K562 (cell line): ENCODE measurements at regions not wholly inside any gene's neighbourhood (a gene's known extent, or its start where the extent isn't known, plus 50 kb on each side); places are given as distances from the start of the nearest gene placed in this dataset.

Source experiments
- ATAC-seq: fragments of 200-7000 bp; cut with Tn5 transposase; 3 replicates; pipeline ENCODE4 v1.9.1; 2020; ENCODE audit warnings: moderate library complexity
- BruUV-seq: library from RNA; stranded (reverse); fragments of 400-500 nt; replicated peaks from 2 replicates; lab custom pipeline; 2021; lab: Mats Ljungman, UMichigan
- CTCF ChIA-PET: fragments of 300-600 bp; formaldehyde crosslinking; extraction: SDS; loops from one replicate; lab custom pipeline; 2021; ENCODE audit warnings: low intra/inter-chr PET ratio; lab: Yijun Ruan, JAX
- POLR2A ChIA-PET: fragments of 300-600, 350-650 bp; sonication (Branson Sonifier 250); formaldehyde crosslinking; extraction: SDS; loops from one replicate; lab custom pipeline; 2021; ENCODE audit warnings: antibody characterized with exemption, inconsistent platforms; lab: Yijun Ruan, JAX
- DNase-seq, 4 experiments: peaks; one replicate each; pipeline versions ENCODE4 v3.0.0 to v3.0.0-alpha.2; 2011 to 2018; ENCODE audit warnings: low spot score in 3 of 4, mixed read lengths in 3 of 4; ENCODE audit errors: extremely low read depth in 1 of 4
- FAIRE-seq: peaks from 2 replicates; lab custom pipeline; 2011; peaks lifted over from hg19 to GRCh38; lab: Jason Lieb, UNC
- H2AFZ ChIP-seq: 2 replicates; pipeline ENCODE4 v1.6.0; 2011; ENCODE audit warnings: low read depth, low read length, control low read depth, inconsistent platforms
- H3K27ac ChIP-seq: fragments of 200-600 bp; 3 replicates; pipeline ENCODE4 v1.8.0; 2011; ENCODE audit warnings: low read depth, mild to moderate bottlenecking, control low read depth, inconsistent platforms, low read length, moderate library complexity, mixed read lengths; ENCODE audit errors: extremely low read depth
- H3K27me3 ChIP-seq, 2 experiments: fragments of 300-600 bp in 1 of 2; 2 replicates in 1 of 2; 3 replicates in 1 of 2; pipeline versions ENCODE4 v1.6.0 to v1.8.0; 2011; ENCODE audit warnings: inconsistent platforms in 2 of 2, low read length in 2 of 2, mild to moderate bottlenecking in 1 of 2, mixed read lengths in 1 of 2, moderate library complexity in 1 of 2; ENCODE audit not compliant: control insufficient read depth in 2 of 2, insufficient read depth in 2 of 2
- H3K36me3 ChIP-seq: fragments of 300-600 bp; 3 replicates; pipeline ENCODE4 v1.8.0; 2011; ENCODE audit warnings: mild to moderate bottlenecking, low read length, inconsistent platforms; ENCODE audit not compliant: control insufficient read depth, insufficient read depth
- H3K4me1 ChIP-seq, 2 experiments: fragments of 200-600 bp in 1 of 2; replicated peaks in 1 of 2; 2 replicates in 1 of 2; 3 replicates in 1 of 2; pipeline versions ENCODE4 v1.5.1 to v1.8.0; 2011; ENCODE audit warnings: inconsistent platforms in 2 of 2, low read length in 2 of 2, mild to moderate bottlenecking in 1 of 2, mixed read lengths in 1 of 2, moderate library complexity in 1 of 2; ENCODE audit not compliant: control insufficient read depth in 2 of 2, insufficient read depth in 2 of 2
- H3K4me2 ChIP-seq: 2 replicates; pipeline ENCODE4 v1.6.1; 2011; ENCODE audit warnings: low read length, control low read depth, inconsistent platforms, mixed read lengths; ENCODE audit not compliant: insufficient read depth
- H3K4me3 ChIP-seq: fragments of 200-600 bp; sonication (generic), shearing (Covaris generic); 2 replicates; pipeline ENCODE4 v1.5.1; 2016; ENCODE audit warnings: control low read depth, inconsistent platforms
- H3K79me2 ChIP-seq: fragments of 200-600 bp; 3 replicates; pipeline ENCODE4 v1.8.0; 2011; ENCODE audit warnings: low read length, inconsistent platforms; ENCODE audit not compliant: control insufficient read depth, insufficient read depth
- H3K9ac ChIP-seq, 2 experiments: 2 replicates each; pipeline versions ENCODE4 v1.6.0 to v1.6.1; 2011; ENCODE audit warnings: low read depth in 2 of 2, low read length in 2 of 2, control low read depth in 1 of 2, inconsistent platforms in 1 of 2, mild to moderate bottlenecking in 1 of 2, mixed read lengths in 1 of 2; ENCODE audit not compliant: insufficient read depth in 1 of 2
- H3K9me1 ChIP-seq: one replicate; pipeline ENCODE4 v1.6.0; 2011; ENCODE audit warnings: inconsistent platforms, mild to moderate bottlenecking, low read length, moderate library complexity; ENCODE audit not compliant: control insufficient read depth, insufficient read depth
- H3K9me3 ChIP-seq: replicated peaks from 2 replicates; pipeline ENCODE4 v1.5.1; 2011; ENCODE audit warnings: low read depth, low read length, inconsistent platforms; ENCODE audit not compliant: control insufficient read depth, insufficient read depth
- H4K20me1 ChIP-seq: replicated peaks from 2 replicates; pipeline ENCODE4 v1.6.1; 2011; ENCODE audit warnings: low read length, inconsistent platforms, mixed read lengths; ENCODE audit not compliant: control insufficient read depth, insufficient read depth
- ARID3B ChIP-seq: fragments of 250-450 bp; sonication (Bioruptor Pico); IDR thresholded peaks from 2 replicates; pipeline ENCODE4 v1.4.0; 2020; ENCODE audit warnings: borderline replicate concordance
- GABPB2 ChIP-seq: fragments of 250-450 bp; sonication (Bioruptor Pico); conservative IDR thresholded peaks from 2 replicates; pipeline ENCODE4 v1.5.1; 2021; ENCODE audit warnings: mild to moderate bottlenecking
- HEY1 ChIP-seq: fragments of 250-450 bp; sonication (Bioruptor Pico); IDR thresholded peaks from 2 replicates; pipeline ENCODE4 v1.5.0; 2020; ENCODE audit warnings: mild to moderate bottlenecking, moderate library complexity, borderline replicate concordance
- MLLT1 ChIP-seq, 2 experiments: fragments of 450-650 bp; IDR thresholded peaks; 2 replicates each; pipeline ENCODE4 v1.6.1; 2016
- MXD1 ChIP-seq: fragments of 250-450 bp; sonication (Bioruptor Pico); IDR thresholded peaks from 2 replicates; pipeline ENCODE4 v1.8.0; 2021; ENCODE audit warnings: borderline replicate concordance, mild to moderate bottlenecking, moderate library complexity; ENCODE audit not compliant: poor library complexity, severe bottlenecking
- NFE2L1 ChIP-seq: fragments of 450-650 bp; IDR thresholded peaks from 2 replicates; pipeline ENCODE4 v1.6.1; 2016; ENCODE audit warnings: missing genetic modification characterization, low read depth, mild to moderate bottlenecking, missing compliant biosample characterization, moderate library complexity, borderline replicate concordance
- TARDBP ChIP-seq: fragments of 450-650 bp; IDR thresholded peaks from 2 replicates; pipeline ENCODE4 v1.6.1; 2016
- TBP ChIP-seq: optimal IDR thresholded peaks from 2 replicates; pipeline ENCODE3; 2011; ENCODE audit warnings: low read depth, low read length, improper control_type of control experiment
- ZSCAN29 ChIP-seq: fragments of 450-650 bp; IDR thresholded peaks from 2 replicates; pipeline ENCODE4 v1.6.1; 2017
- WGBS: fragments of 100-300 bp; shearing (Covaris generic); methylation state at CpG from one replicate; pipeline ENCODE4 v1.1.6; 2016; ENCODE audit warnings: low coverage, mixed read lengths; ENCODE audit not compliant: insufficient coverage; ENCODE audit errors: missing lambda C conversion rate; 5-methylcytosine and 5-hydroxymethylcytosine counted together
- in situ Hi-C: fragments of 300-500 bp; cut with MboI; formaldehyde crosslinking; loops from 4 replicates; pipeline ENCODE4 v1.15.0; 2018; ENCODE audit warnings: inconsistent platforms, mixed read lengths
- intact Hi-C: fragments of 100-400 bp; cut with micrococcal nuclease; formaldehyde crosslinking; loops from 2 replicates; pipeline ENCODE4 v1.14.2; 2022
- TF ChIP-seq, protein P1 (sequence below): IDR thresholded peaks from 3 replicates; pipeline ENCODE4 v1.6.1; 2011; ENCODE audit warnings: borderline replicate concordance, mild to moderate bottlenecking; ENCODE audit not compliant: insufficient read length, insufficient read depth
- TF ChIP-seq, protein P2 (sequence below): fragments of 450-650 bp; formaldehyde crosslinking; IDR thresholded peaks from 2 replicates; pipeline ENCODE4 v1.4.0; 2020; ENCODE audit warnings: mild to moderate bottlenecking, moderate library complexity

GRCh38 chr13:70941454-70941853 is 833.2 kb upstream of the KLHL1 start:
- no peaks in the 10 kb centered on the region for H3K9me1 ChIP-seq
- intact Hi-C loops (no loop called here), in situ Hi-C loops (no loop called here)
- H3K36me3 ChIP-seq, result no peaks in the 10 kb centered on the region
- no peaks in the 10 kb centered on the region for H3K79me2 ChIP-seq
- no peak overlapping the region for H3K9ac ChIP-seq
- TF ChIP-seq, protein P1, sequence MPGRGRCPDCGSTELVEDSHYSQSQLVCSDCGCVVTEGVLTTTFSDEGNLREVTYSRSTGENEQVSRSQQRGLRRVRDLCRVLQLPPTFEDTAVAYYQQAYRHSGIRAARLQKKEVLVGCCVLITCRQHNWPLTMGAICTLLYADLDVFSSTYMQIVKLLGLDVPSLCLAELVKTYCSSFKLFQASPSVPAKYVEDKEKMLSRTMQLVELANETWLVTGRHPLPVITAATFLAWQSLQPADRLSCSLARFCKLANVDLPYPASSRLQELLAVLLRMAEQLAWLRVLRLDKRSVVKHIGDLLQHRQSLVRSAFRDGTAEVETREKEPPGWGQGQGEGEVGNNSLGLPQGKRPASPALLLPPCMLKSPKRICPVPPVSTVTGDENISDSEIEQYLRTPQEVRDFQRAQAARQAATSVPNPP, result no peak
- TF ChIP-seq ARID3B (CRISPR knock-in tag) (no peak), ZSCAN29 (no peak), GABPB2 (CRISPR knock-in tag) (no peak), TARDBP (no peak), TBP (no peak), NFE2L1 (tag) (no peak), MXD1 (no peak), HEY1 (CRISPR knock-in tag) (no peak), MLLT1 (IDR thresholded peaks at IDR 0.05) (no peak)
- TF ChIP-seq, protein P2, sequence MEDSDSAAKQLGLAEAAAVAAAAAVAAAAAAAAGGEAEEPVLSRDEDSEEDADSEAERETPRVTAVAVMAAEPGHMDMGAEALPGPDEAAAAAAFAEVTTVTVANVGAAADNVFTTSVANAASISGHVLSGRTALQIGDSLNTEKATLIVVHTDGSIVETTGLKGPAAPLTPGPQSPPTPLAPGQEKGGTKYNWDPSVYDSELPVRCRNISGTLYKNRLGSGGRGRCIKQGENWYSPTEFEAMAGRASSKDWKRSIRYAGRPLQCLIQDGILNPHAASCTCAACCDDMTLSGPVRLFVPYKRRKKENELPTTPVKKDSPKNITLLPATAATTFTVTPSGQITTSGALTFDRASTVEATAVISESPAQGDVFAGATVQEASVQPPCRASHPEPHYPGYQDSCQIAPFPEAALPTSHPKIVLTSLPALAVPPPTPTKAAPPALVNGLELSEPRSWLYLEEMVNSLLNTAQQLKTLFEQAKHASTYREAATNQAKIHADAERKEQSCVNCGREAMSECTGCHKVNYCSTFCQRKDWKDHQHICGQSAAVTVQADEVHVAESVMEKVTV (CRISPR knock-in tag), result no peak
- ChIA-PET CTCF (no interaction called here), POLR2A (no interaction called here)
- DNase-seq (no peak), ATAC-seq (no peak), FAIRE-seq (no peak)
- no TSS peak for BruUV-seq
- no peak overlapping the region for H3K4me3 ChIP-seq
- H3K9me3 ChIP-seq, result no peaks in the 10 kb centered on the region
- H3K27me3 ChIP-seq, result no peaks in the 10 kb centered on the region
- H2AFZ ChIP-seq, result no peak overlapping the region
- H4K20me1 ChIP-seq, result no peaks in the 10 kb centered on the region
- H3K27ac ChIP-seq, result no peak overlapping the region
- WGBS, result 0% methylated on average over 1 of the region's 1 CpG
- H3K4me2 ChIP-seq, result no peak overlapping the region
- no peaks in the 10 kb centered on the region for H3K4me1 ChIP-seq
